Stomach (tissue), 8 donors: ENCODE measurements at regions not wholly inside any gene's neighbourhood (a gene's known extent, or its start where the extent isn't known, plus 50 kb on each side); places are given as distances from the start of the nearest gene placed in this dataset.

Source experiments
- DNase-seq, 2 donors: peaks; one replicate each; pipeline versions ENCODE4 v3.0.0 to v3.0.0-alpha.2; 2013 to 2019
- H3K27ac ChIP-seq, 5 donors: fragments of 200-600 bp in 4 of 5; sonication (generic) in 4 of 5; one replicate each; pipeline ENCODE4 v1.5.1; 2013 to 2019; ENCODE audit warnings: mild to moderate bottlenecking in 1 of 5, moderate library complexity in 1 of 5
- H3K27me3 ChIP-seq, 3 donors: fragments of 200-600 bp; sonication (generic); one replicate each; pipeline ENCODE4 v1.5.1; 2017 to 2019; ENCODE audit warnings: mixed run types in 1 of 3
- H3K36me3 ChIP-seq, 4 donors: fragments of 200-600 bp; sonication (generic); 1 replicate in 3 of 4; 2 replicates in 1 of 4; pipeline ENCODE4 v1.5.1; 2016 to 2019
- H3K4me1 ChIP-seq, 4 donors: fragments of 200-600 bp; sonication (generic); one replicate each; pipeline ENCODE4 v1.5.1; 2016 to 2019
- H3K4me3 ChIP-seq, 4 donors: fragments of 200-600 bp; sonication (generic) in 3 of 4; one replicate each; pipeline ENCODE4 v1.5.1; 2016 to 2019; ENCODE audit warnings: mild to moderate bottlenecking in 1 of 4
- H3K9me3 ChIP-seq, 4 donors: fragments of 200-600 bp; sonication (generic); one replicate each; pipeline ENCODE4 v1.5.1; 2016 to 2019
- CTCF ChIP-seq, 7 experiments: fragments of 450-650 bp in 4 of 7; fragments of 200-600 bp in 3 of 7; sonication (generic) in 3 of 7; IDR thresholded peaks; one replicate each; pipeline ENCODE4 v1.5.1; 2016 to 2019; ENCODE audit warnings: antibody characterized with exemption in 7 of 7, control low read depth in 2 of 7, mild to moderate bottlenecking in 1 of 7
- EP300 ChIP-seq: sonication (generic); formaldehyde crosslinking; IDR thresholded peaks from one replicate; pipeline ENCODE4 v1.6.1; 2017; ENCODE audit warnings: antibody characterized with exemption
- POLR2A ChIP-seq, 4 donors: fragments of 450-650 bp; IDR thresholded peaks; one replicate each; pipeline ENCODE4 v1.6.1; 2016; ENCODE audit warnings: antibody characterized with exemption in 4 of 4, control low read depth in 2 of 4, mild to moderate bottlenecking in 1 of 4, moderate library complexity in 1 of 4
- POLR2AphosphoS5 ChIP-seq, 3 donors: sonication (generic); formaldehyde crosslinking; IDR thresholded peaks; one replicate each; pipeline ENCODE4 v1.6.1; 2016; ENCODE audit warnings: antibody characterized with exemption in 3 of 3
- WGBS, 5 donors: extraction: QIAGEN DNeasy Blood & Tissue Kit in 3 of 5; methylation state at CpG; one replicate each; pipeline versions ENCODE4 v1.1.5 to v1.1.7; 2013 to 2018; 5-methylcytosine and 5-hydroxymethylcytosine counted together
- intact Hi-C: fragments of 100-400 bp; cut with DNase I; formaldehyde crosslinking; loops from one replicate; pipeline ENCODE4 v1.15.1; 2023; ENCODE audit warnings: low total_unique reads
- donor health status: healthy with polysubstance abuse.
- donor health status: Bipolar disorder and iron deficiency.
- donor health status: healthy.

- TF ChIP-seq EP300 (no peak), CTCF (IDR thresholded peaks at IDR 0.05) (no peak), POLR2AphosphoS5 (IDR thresholded peaks at IDR 0.05) (no peak), POLR2A (IDR thresholded peaks at IDR 0.05) (no peak)
- Histone ChIP-seq H3K27me3 (no peaks in the 10 kb centered on the region), H3K9me3 (no peaks in the 10 kb centered on the region), H3K4me1 (peaks cover 0 to 21% (median 10%) of the 10 kb centered on the region in 4 donors), H3K36me3 (no peaks in the 10 kb centered on the region), H3K4me3 (no peak overlapping the region), H3K27ac (no peak overlapping the region)
- DNase-seq = no peak
- intact Hi-C loops = no loop called here
- WGBS, 5 donors = 77 to 83% (median 80%) methylated on average over 1 of the region's 1 CpG
Observed at GRCh38 chr2:160908157-160908556, 252.1 kb upstream of the TANK start.

- TF ChIP-seq EP300 = no peak
- peak in 1 of 3 donors; percentile 42 for TF ChIP-seq POLR2AphosphoS5 (IDR thresholded peaks at IDR 0.05)
- TF ChIP-seq POLR2A (IDR thresholded peaks at IDR 0.05) = no peak
- TF ChIP-seq CTCF (IDR thresholded peaks at IDR 0.05) = no peak
- 40 to 62% (median 46%) methylated on average over 3 of the region's 3 CpGs for WGBS, 5 donors
- Histone ChIP-seq H3K27ac (peak overlapping the region in 2 of 5 donors; percentile 47 to 59), H3K4me3 (no peak overlapping the region), H3K9me3 (no peaks in the 10 kb centered on the region), H3K4me1 (peaks cover 0 to 21% (median 10%) of the 10 kb centered on the region in 4 donors), H3K27me3 (no peaks in the 10 kb centered on the region), H3K36me3 (no peaks in the 10 kb centered on the region)
- DNase-seq = peak in 1 of 2 donors; percentile 29
- intact Hi-C loops = no loop called here
Observed at GRCh38 chr2:160909781-160910242, 250.4 kb upstream of the TANK start.

GRCh38 chr2:160910681-160911080 is 249.5 kb upstream of the TANK start:
- peak in 1 of 2 donors; percentile 79 for DNase-seq
- Histone ChIP-seq H3K27me3 (no peaks in the 10 kb centered on the region), H3K4me1 (peaks cover 0 to 21% (median 10%) of the 10 kb centered on the region in 4 donors), H3K27ac (peak overlapping the region in 2 of 5 donors; percentile 47 to 59), H3K4me3 (no peak overlapping the region), H3K9me3 (no peaks in the 10 kb centered on the region), H3K36me3 (no peaks in the 10 kb centered on the region)
- no peak for TF ChIP-seq POLR2AphosphoS5 (IDR thresholded peaks at IDR 0.05)
- no peak for TF ChIP-seq CTCF (IDR thresholded peaks at IDR 0.05)
- intact Hi-C loops = no loop called here
- 26 to 71% (median 57%) methylated on average over 2 of the region's 2 CpGs for WGBS, 5 donors

GRCh38 chr2:160911258-160911657 is 249.0 kb upstream of the TANK start:
- no peak overlapping the region for H3K4me3 ChIP-seq
- no peaks in the 10 kb centered on the region for H3K36me3 ChIP-seq
- DNase-seq = no peak
- H3K4me1 ChIP-seq = peaks cover 0 to 21% (median 10%) of the 10 kb centered on the region in 4 donors
- 72 to 87% (median 77%) methylated on average over 1 of the region's 1 CpG for WGBS, 5 donors
- TF ChIP-seq EP300 = no peak
- TF ChIP-seq CTCF (IDR thresholded peaks at IDR 0.05) = no peak
- no peak for TF ChIP-seq POLR2AphosphoS5 (IDR thresholded peaks at IDR 0.05)
- TF ChIP-seq POLR2A (IDR thresholded peaks at IDR 0.05) = no peak
- no peaks in the 10 kb centered on the region for H3K9me3 ChIP-seq
- no peaks in the 10 kb centered on the region for H3K27me3 ChIP-seq
- intact Hi-C loops = no loop called here
- peak overlapping the region in 1 of 5 donors; percentile 9 for H3K27ac ChIP-seq
